Adrenal gland (tissue), 9 donors: ENCODE measurements at regions not wholly inside any gene's neighbourhood (a gene's known extent, or its start where the extent isn't known, plus 50 kb on each side); places are given as distances from the start of the nearest gene placed in this dataset.

Source experiments
- DNase-seq, 7 donors: peaks; one replicate each; pipeline ENCODE4 v3.0.0-alpha.2; 2019 to 2020
- H3K27ac ChIP-seq, 5 donors: fragments of 200-600 bp; sonication (generic) in 4 of 5; 1 replicate in 3 of 5; 2 replicates in 2 of 5; pipeline versions ENCODE4 v1.5.1 to v1.8.0; 2016 to 2020; ENCODE audit warnings: mild to moderate bottlenecking in 1 of 5
- H3K27me3 ChIP-seq: fragments of 200-600 bp; 2 replicates; pipeline ENCODE4 v1.8.0; 2021
- H3K36me3 ChIP-seq, 2 donors: fragments of 200-600 bp; replicated peaks in 1 of 2; 1 replicate in 1 of 2; 2 replicates in 1 of 2; pipeline versions ENCODE4 v1.5.1 to v1.8.0; 2018 to 2022
- H3K4me1 ChIP-seq, 2 donors: fragments of 200-600 bp; replicated peaks in 1 of 2; 1 replicate in 1 of 2; 2 replicates in 1 of 2; pipeline versions ENCODE4 v1.5.1 to v1.8.0; 2018 to 2021
- H3K4me3 ChIP-seq, 4 donors: fragments of 200-600 bp; sonication (generic) in 3 of 4; one replicate each; pipeline ENCODE4 v1.5.1; 2016 to 2018
- H3K9me3 ChIP-seq, 3 donors: fragments of 200-600 bp; sonication (generic) in 1 of 3; replicated peaks in 1 of 3; 1 replicate in 2 of 3; 2 replicates in 1 of 3; pipeline versions ENCODE4 v1.5.1 to v1.8.0; 2016 to 2021
- CTCF ChIP-seq, 6 experiments: fragments of 450-650 bp in 4 of 6; fragments of 200-600 bp in 2 of 6; sonication (generic) in 1 of 6; IDR thresholded peaks; 1 replicate in 5 of 6; 2 replicates in 1 of 6; pipeline versions ENCODE4 v1.5.1 to v1.8.0; 2016 to 2021; ENCODE audit warnings: antibody characterized with exemption in 6 of 6, mild to moderate bottlenecking in 2 of 6, moderate library complexity in 1 of 6
- POLR2A ChIP-seq, 2 donors: fragments of 450-650 bp; IDR thresholded peaks; one replicate each; pipeline ENCODE4 v1.6.1; 2017; ENCODE audit warnings: antibody characterized with exemption in 2 of 2, mild to moderate bottlenecking in 2 of 2, moderate library complexity in 1 of 2
- WGBS, 4 donors: extraction: QIAGEN DNeasy Blood & Tissue Kit in 2 of 4; methylation state at CpG; one replicate each; pipeline versions ENCODE4 v1.1.5 to v1.1.7; 2013 to 2017; 5-methylcytosine and 5-hydroxymethylcytosine counted together
- intact Hi-C, 2 donors: fragments of 100-400 bp; cut with DNase I; formaldehyde crosslinking; loops; one replicate each; pipeline versions ENCODE4 v1.14.1 to v1.15.0; 2022 to 2023
- donor health status: healthy with polysubstance abuse.
- donor health status: Bipolar disorder and iron deficiency.
- donor health status: DM: yes; HTN: yes; CAD: no.
- donor health status: DM: no; HTN: no; CAD: no.
- donor health status: DM: no; HTN: no; CAD: no.

DNA sequence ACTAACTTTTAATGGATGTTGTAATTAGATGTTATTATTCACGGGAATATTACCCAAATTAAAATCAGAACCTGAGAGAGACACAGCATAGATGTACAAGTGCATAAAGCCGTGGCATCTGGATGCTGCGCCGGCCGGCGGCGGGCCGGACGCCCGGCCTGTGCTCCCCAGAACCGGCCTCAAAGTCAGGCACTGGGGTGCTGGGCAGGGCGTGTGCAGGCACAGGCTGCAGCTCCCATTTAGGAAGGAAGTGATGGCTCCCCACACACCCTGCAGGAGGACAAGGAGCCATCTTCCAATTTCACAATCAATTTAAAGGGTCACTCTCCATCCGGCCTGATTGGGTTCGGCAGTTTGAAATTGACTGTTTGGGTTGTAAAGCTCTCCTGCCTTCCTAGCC is 367.7 kb upstream of the SALL3 start:
- intact Hi-C loops, result no loop called here
- no peak for DNase-seq
- Histone ChIP-seq H3K4me3 (no peak overlapping the region), H3K9me3 (no peaks in the 10 kb centered on the region), H3K27me3 (no peaks in the 10 kb centered on the region), H3K4me1 (no peaks in the 10 kb centered on the region), H3K36me3 (no peaks in the 10 kb centered on the region), H3K27ac (no peak overlapping the region)
- 79 to 92% (median 84%) methylated on average over 14 of the region's 14 CpGs for WGBS, 4 donors
- TF ChIP-seq POLR2A (IDR thresholded peaks at IDR 0.05) (no peak), CTCF (IDR thresholded peaks at IDR 0.05) (no peak)

GRCh38 chr18:78612318-78612717 is 367.3 kb upstream of the SALL3 start:
- Histone ChIP-seq H3K27me3 (no peaks in the 10 kb centered on the region), H3K4me3 (no peak overlapping the region), H3K36me3 (no peaks in the 10 kb centered on the region), H3K9me3 (no peaks in the 10 kb centered on the region), H3K27ac (no peak overlapping the region), H3K4me1 (no peaks in the 10 kb centered on the region)
- no peak for DNase-seq
- intact Hi-C loops, result no loop called here
- no peak for TF ChIP-seq POLR2A (IDR thresholded peaks at IDR 0.05)
- no peak for TF ChIP-seq CTCF (IDR thresholded peaks at IDR 0.05)
- 68 to 77% (median 71%) methylated on average over 1 to 7 of the region's 7 CpGs for WGBS, 4 donors

- H3K27ac ChIP-seq, result no peak overlapping the region
- no peak for DNase-seq
- no peak overlapping the region for H3K4me3 ChIP-seq
- 76 to 83% (median 79%) methylated on average over 13 of the region's 13 CpGs for WGBS, 4 donors
- no peaks in the 10 kb centered on the region for H3K36me3 ChIP-seq
- H3K27me3 ChIP-seq, result no peaks in the 10 kb centered on the region
- no peaks in the 10 kb centered on the region for H3K9me3 ChIP-seq
- H3K4me1 ChIP-seq, result no peaks in the 10 kb centered on the region
- TF ChIP-seq POLR2A (IDR thresholded peaks at IDR 0.05) (no peak), CTCF (IDR thresholded peaks at IDR 0.05) (no peak)
- intact Hi-C loops, result no loop called here
These were observed 366.8 kb upstream of the SALL3 start for GRCh38 chr18:78612801-78613200.

- no peak overlapping the region for H3K27ac ChIP-seq
- no peaks in the 10 kb centered on the region for H3K36me3 ChIP-seq
- TF ChIP-seq CTCF (IDR thresholded peaks at IDR 0.05) (no peak), POLR2A (IDR thresholded peaks at IDR 0.05) (no peak)
- H3K9me3 ChIP-seq, result no peaks in the 10 kb centered on the region
- intact Hi-C loops, result no loop called here
- no peaks in the 10 kb centered on the region for H3K4me1 ChIP-seq
- no peak overlapping the region for H3K4me3 ChIP-seq
- no peak for DNase-seq
- H3K27me3 ChIP-seq, result no peaks in the 10 kb centered on the region
- WGBS, 4 donors, result 59 to 81% (median 75%) methylated on average over 3 to 4 of the region's 4 CpGs
These were observed 360.9 kb upstream of the SALL3 start for GRCh38 chr18:78618726-78619125.
